Breast epithelium (tissue), 3 donors: ENCODE measurements at regions not wholly inside any gene's neighbourhood (a gene's known extent, or its start where the extent isn't known, plus 50 kb on each side); places are given as distances from the start of the nearest gene placed in this dataset.

Source experiments
- POLR2A ChIP-seq: fragments of 450-650 bp; IDR thresholded peaks from one replicate; pipeline ENCODE4 v1.6.1; 2016; ENCODE audit warnings: antibody characterized with exemption, mild to moderate bottlenecking, moderate library complexity
- POLR2AphosphoS5 ChIP-seq, 3 donors: sonication (generic); formaldehyde crosslinking; IDR thresholded peaks; one replicate each; pipeline ENCODE4 v1.6.1; 2017; ENCODE audit warnings: antibody characterized with exemption in 3 of 3
- TF ChIP-seq, protein P1 (sequence below), 3 donors: fragments of 450-650 bp; IDR thresholded peaks; one replicate each; pipeline ENCODE4 v1.5.1; 2016 to 2017; ENCODE audit warnings: antibody characterized with exemption in 3 of 3, mild to moderate bottlenecking in 3 of 3, moderate library complexity in 3 of 3

DNA sequence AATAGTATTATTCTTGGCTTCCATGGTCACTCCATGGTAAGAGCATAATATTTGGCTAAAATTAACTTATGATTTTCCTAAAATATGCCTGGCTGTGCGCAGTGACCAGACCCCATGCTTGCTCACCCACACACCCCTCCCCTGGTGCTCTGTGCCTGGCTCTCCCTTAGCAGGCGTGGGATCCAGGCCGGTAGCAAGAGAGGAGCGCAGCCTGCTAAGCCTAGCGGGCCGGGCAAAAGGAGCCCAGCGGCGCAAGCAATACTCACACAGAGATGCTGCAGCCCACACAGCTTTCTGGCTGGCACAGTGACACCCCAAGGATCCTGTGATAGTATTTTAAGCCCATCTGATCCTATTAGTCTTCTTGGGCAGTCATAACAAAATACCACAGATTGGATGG is 79.8 kb upstream of the EYS start:
- TF ChIP-seq, protein P1, sequence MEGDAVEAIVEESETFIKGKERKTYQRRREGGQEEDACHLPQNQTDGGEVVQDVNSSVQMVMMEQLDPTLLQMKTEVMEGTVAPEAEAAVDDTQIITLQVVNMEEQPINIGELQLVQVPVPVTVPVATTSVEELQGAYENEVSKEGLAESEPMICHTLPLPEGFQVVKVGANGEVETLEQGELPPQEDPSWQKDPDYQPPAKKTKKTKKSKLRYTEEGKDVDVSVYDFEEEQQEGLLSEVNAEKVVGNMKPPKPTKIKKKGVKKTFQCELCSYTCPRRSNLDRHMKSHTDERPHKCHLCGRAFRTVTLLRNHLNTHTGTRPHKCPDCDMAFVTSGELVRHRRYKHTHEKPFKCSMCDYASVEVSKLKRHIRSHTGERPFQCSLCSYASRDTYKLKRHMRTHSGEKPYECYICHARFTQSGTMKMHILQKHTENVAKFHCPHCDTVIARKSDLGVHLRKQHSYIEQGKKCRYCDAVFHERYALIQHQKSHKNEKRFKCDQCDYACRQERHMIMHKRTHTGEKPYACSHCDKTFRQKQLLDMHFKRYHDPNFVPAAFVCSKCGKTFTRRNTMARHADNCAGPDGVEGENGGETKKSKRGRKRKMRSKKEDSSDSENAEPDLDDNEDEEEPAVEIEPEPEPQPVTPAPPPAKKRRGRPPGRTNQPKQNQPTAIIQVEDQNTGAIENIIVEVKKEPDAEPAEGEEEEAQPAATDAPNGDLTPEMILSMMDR (IDR thresholded peaks at IDR 0.05), result no peak
- no peak for TF ChIP-seq POLR2A
- no peak for TF ChIP-seq POLR2AphosphoS5 (IDR thresholded peaks at IDR 0.05)
